ENCODE measurements at regions not wholly inside any gene's neighbourhood (a gene's known extent, or its start where the extent isn't known, plus 50 kb on each side); places are given as distances from the start of the nearest gene placed in this dataset.

DNA sequence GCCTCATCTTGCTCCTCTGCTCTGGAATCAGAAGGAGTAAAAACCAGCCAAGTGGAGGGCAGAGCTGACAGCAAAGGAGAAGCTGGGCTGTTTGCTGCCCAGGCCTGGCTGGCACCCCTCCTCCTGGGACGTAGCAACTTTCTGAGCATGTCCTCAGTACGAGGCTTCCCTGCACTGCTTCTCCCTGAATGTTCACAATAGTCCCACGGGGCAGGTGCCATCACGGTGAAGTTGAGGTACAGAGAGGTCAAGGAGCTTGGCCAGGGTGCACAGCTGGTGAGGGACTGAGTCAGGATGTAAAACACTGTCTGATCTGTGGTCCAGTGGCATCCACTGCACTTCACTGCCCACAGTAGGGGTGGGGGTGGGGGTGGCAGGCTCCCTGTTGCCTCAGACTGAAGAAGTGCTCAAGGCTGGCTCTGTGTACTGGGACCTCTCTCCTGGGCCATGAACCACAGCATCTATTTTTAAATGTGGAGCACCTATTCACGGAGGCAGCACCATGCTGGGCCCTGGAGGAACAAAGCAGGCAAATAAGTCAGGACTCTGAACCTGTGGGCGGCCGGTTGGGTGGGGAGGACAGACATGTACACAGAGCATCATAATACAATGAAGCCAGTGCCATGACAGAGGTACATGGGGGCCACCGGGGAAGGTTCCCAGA, 369.5 kb downstream of the SEC14L1 start:
- H3K4me1 ChIP-seq (ENCODE audit: control insufficient read depth, insufficient read depth, low read length), result peaks cover 6% of the 10 kb centered on the region; the same call in 1 of the 2 replicates
- no peak overlapping the region for H3K9ac ChIP-seq (ENCODE audit: low read length)
- H3K36me3 ChIP-seq (ENCODE audit: control insufficient read depth, insufficient read depth, low read length), result peaks cover 6% of the 10 kb centered on the region; the same call in 1 of the 2 replicates
- no peak overlapping the region for H3K4me3 ChIP-seq (ENCODE audit: low read depth, low read length)
- no peaks in the 10 kb centered on the region for H3K27me3 ChIP-seq (ENCODE audit: control insufficient read depth, insufficient read depth, low read length)
- peaks cover 20% of the 10 kb centered on the region for H3K9me3 ChIP-seq (ENCODE audit: control insufficient read depth, insufficient read depth, low read depth, low read length)
- H3K27ac ChIP-seq (ENCODE audit: low read depth, low read length), result no peak overlapping the region

GRCh38 chr17:77511514-77512061, 370.8 kb downstream of the SEC14L1 start:
- no peaks in the 10 kb centered on the region for H3K27me3 ChIP-seq (ENCODE audit: control insufficient read depth, insufficient read depth, low read length)
- H3K9ac ChIP-seq (ENCODE audit: low read length), result no peak overlapping the region
- no peak overlapping the region for H3K27ac ChIP-seq (ENCODE audit: low read depth, low read length)
- peaks cover 22% of the 10 kb centered on the region for H3K9me3 ChIP-seq (ENCODE audit: control insufficient read depth, insufficient read depth, low read depth, low read length)
- peaks cover 6% of the 10 kb centered on the region; the same call in 1 of the 2 replicates for H3K36me3 ChIP-seq (ENCODE audit: control insufficient read depth, insufficient read depth, low read length)
- no peak overlapping the region for H3K4me3 ChIP-seq (ENCODE audit: low read depth, low read length)
- peaks cover 6% of the 10 kb centered on the region; the same call in 1 of the 2 replicates for H3K4me1 ChIP-seq (ENCODE audit: control insufficient read depth, insufficient read depth, low read length)

DNA sequence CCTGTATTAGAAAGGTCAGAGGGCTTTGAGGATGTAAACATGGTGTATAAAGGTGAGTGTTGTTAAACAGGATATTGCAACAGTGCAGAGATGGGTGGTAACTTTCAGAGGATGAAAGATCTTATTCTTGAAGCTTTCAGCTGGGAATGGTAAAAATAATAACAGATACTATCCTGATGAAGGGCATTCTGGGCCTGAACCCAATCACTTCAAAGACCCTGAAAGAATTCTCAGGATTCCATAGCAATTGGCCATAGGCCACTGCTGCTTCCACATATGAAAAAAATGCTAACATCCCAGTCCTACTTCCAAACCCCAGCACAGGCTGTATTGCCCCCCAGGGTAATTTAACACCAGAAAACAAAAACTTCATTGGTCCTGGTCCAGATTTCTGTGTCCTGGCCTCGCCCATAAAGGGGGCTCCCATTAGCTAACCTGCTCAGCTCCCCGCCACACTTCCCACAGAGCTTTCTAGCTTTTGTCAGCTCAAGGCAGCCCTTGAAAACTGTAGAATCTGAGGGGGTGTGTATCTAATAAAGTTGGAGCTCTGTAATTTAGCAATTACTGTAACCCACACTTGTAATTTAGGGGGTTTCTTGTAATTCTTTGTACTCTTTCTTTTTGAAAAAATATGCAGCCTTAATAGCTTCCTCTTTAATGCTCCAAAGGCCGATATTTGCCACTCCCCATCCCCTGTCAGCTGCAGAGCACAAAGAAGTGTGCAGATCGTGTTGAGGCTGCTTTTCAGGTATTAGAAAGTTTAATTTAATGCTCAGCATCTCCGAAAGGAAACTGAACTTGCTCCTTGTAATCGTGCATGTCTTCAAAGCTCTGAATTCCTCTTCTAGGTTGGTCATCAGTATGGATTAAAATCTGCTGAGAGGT, 371.5 kb downstream of the SEC14L1 start:
- H3K4me1 ChIP-seq (ENCODE audit: control insufficient read depth, insufficient read depth, low read length), result peaks cover 6% of the 10 kb centered on the region; the same call in 1 of the 2 replicates
- no peaks in the 10 kb centered on the region for H3K27me3 ChIP-seq (ENCODE audit: control insufficient read depth, insufficient read depth, low read length)
- no peak overlapping the region for H3K9ac ChIP-seq (ENCODE audit: low read length)
- peaks cover 6% of the 10 kb centered on the region; the same call in 1 of the 2 replicates for H3K36me3 ChIP-seq (ENCODE audit: control insufficient read depth, insufficient read depth, low read length)
- no peak overlapping the region for H3K4me3 ChIP-seq (ENCODE audit: low read depth, low read length)
- no peak overlapping the region for H3K27ac ChIP-seq (ENCODE audit: low read depth, low read length)
- H3K9me3 ChIP-seq (ENCODE audit: control insufficient read depth, insufficient read depth, low read depth, low read length), result peaks cover 28% of the 10 kb centered on the region

GRCh38 chr17:77513045-77513444, 372.3 kb downstream of the SEC14L1 start:
- H3K27ac ChIP-seq (ENCODE audit: low read depth, low read length), result no peak overlapping the region
- no peaks in the 10 kb centered on the region for H3K27me3 ChIP-seq (ENCODE audit: control insufficient read depth, insufficient read depth, low read length)
- H3K9me3 ChIP-seq (ENCODE audit: control insufficient read depth, insufficient read depth, low read depth, low read length), result peaks cover 28% of the 10 kb centered on the region
- H3K4me3 ChIP-seq (ENCODE audit: low read depth, low read length), result no peak overlapping the region
- peaks cover 6% of the 10 kb centered on the region; the same call in 1 of the 2 replicates for H3K36me3 ChIP-seq (ENCODE audit: control insufficient read depth, insufficient read depth, low read length)
- no peak overlapping the region for H3K9ac ChIP-seq (ENCODE audit: low read length)
- H3K4me1 ChIP-seq (ENCODE audit: control insufficient read depth, insufficient read depth, low read length), result peaks cover 4% of the 10 kb centered on the region; the same call in 1 of the 2 replicates

DNA sequence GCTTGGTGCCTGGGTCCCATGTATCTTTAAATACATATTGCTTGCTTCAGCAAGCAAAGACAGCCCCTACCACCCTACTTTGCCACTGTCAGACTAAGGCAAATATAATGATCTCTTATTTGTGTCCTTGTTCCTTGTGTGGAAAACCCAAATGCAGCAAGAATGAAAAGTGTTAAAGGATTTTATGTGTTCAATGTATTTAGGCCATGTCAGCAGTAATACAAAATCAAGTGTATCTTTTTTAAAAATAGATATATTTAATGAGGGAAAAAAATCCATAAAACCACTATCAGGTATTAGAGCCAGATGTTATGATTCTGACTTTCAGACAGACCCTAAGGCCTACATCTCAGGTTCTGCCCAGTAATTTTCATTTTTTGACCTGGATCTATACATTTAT, 374.5 kb downstream of the SEC14L1 start:
- Histone ChIP-seq H3K4me1 (ENCODE audit: control insufficient read depth, insufficient read depth, low read length) (no peaks in the 10 kb centered on the region), H3K9me3 (ENCODE audit: control insufficient read depth, insufficient read depth, low read depth, low read length) (peaks cover 18% of the 10 kb centered on the region), H3K4me3 (ENCODE audit: low read depth, low read length) (no peak overlapping the region), H3K36me3 (ENCODE audit: control insufficient read depth, insufficient read depth, low read length) (no peaks in the 10 kb centered on the region), H3K9ac (ENCODE audit: low read length) (no peak overlapping the region), H3K27ac (ENCODE audit: low read depth, low read length) (no peak overlapping the region), H3K27me3 (ENCODE audit: control insufficient read depth, insufficient read depth, low read length) (no peaks in the 10 kb centered on the region)

DNA sequence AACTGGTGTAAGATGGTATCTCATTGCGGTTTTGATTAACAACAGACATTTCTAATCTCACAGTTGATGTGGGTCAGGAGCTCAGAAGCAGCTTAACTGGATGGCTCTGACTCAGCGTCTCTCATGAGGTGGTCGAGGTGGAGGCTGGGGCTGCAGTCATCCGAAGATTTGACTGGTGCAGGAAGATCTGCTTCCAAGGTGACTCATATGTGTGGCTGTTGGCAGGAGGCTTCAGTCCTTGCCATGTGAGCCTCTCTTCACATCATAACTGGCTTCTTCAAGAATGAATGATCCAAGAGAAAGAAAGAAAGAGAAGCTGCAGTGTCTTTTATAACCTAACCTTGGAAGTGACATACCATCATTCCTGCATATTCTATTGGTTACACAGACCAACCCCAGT, 376.1 kb downstream of the SEC14L1 start:
- no peaks in the 10 kb centered on the region for H3K27me3 ChIP-seq (ENCODE audit: control insufficient read depth, insufficient read depth, low read length)
- no peak overlapping the region for H3K4me3 ChIP-seq (ENCODE audit: low read depth, low read length)
- H3K36me3 ChIP-seq (ENCODE audit: control insufficient read depth, insufficient read depth, low read length), result no peaks in the 10 kb centered on the region
- H3K27ac ChIP-seq (ENCODE audit: low read depth, low read length), result no peak overlapping the region
- H3K4me1 ChIP-seq (ENCODE audit: control insufficient read depth, insufficient read depth, low read length), result no peaks in the 10 kb centered on the region
- no peak overlapping the region for H3K9ac ChIP-seq (ENCODE audit: low read length)
- peaks cover 10% of the 10 kb centered on the region for H3K9me3 ChIP-seq (ENCODE audit: control insufficient read depth, insufficient read depth, low read depth, low read length)

DNA sequence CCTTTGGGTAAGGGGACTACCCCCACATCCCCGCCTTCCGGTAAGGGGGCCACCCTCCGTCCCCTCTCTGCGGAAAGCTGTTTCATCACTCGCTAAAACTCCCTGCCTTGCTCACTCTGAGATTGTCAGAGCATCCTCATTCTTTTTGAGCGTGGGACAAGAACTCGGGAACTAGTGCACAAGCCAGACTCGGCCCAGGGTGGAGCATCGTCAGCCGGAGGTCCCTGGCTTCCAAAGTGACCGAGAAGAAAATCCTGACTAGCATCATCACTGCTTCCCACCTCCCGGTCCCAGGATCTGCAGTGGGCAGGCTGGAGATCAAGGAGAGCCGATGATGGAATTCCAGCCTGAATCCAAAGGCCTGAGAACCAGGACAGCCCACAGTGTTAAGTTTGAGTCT, 380.3 kb downstream of the SEC14L1 start:
- Histone ChIP-seq H3K27me3 (ENCODE audit: control insufficient read depth, insufficient read depth, low read length) (no peaks in the 10 kb centered on the region), H3K4me3 (ENCODE audit: low read depth, low read length) (no peak overlapping the region), H3K27ac (ENCODE audit: low read depth, low read length) (no peak overlapping the region), H3K4me1 (ENCODE audit: control insufficient read depth, insufficient read depth, low read length) (no peaks in the 10 kb centered on the region), H3K9me3 (ENCODE audit: control insufficient read depth, insufficient read depth, low read depth, low read length) (peaks cover 17% of the 10 kb centered on the region), H3K9ac (ENCODE audit: low read length) (no peak overlapping the region), H3K36me3 (ENCODE audit: control insufficient read depth, insufficient read depth, low read length) (no peaks in the 10 kb centered on the region)

DNA sequence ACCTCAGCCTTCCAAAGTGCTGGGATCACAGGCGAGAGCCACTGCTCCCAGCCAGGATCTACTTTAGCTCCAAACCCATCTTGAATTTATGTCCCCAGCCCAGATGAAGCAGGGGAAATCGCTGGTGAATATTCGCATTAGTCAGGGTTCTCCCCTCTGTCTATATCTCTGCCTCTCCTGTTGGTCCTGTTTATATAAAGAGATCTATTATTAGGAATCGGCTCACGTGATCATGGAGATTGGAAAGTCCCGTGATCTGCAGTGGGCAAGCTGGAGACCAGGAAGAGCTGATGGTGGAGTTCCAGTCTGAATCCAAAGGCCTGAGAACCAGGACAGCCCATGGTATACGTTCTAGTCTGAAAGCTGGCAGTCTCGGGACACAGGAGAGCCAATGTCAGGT, 382.8 kb downstream of the SEC14L1 start:
- Histone ChIP-seq H3K27ac (ENCODE audit: low read depth, low read length) (no peak overlapping the region), H3K9ac (ENCODE audit: low read length) (no peak overlapping the region), H3K9me3 (ENCODE audit: control insufficient read depth, insufficient read depth, low read depth, low read length) (peaks cover 17% of the 10 kb centered on the region), H3K36me3 (ENCODE audit: control insufficient read depth, insufficient read depth, low read length) (no peaks in the 10 kb centered on the region), H3K27me3 (ENCODE audit: control insufficient read depth, insufficient read depth, low read length) (peaks cover 16% of the 10 kb centered on the region), H3K4me1 (ENCODE audit: control insufficient read depth, insufficient read depth, low read length) (no peaks in the 10 kb centered on the region), H3K4me3 (ENCODE audit: low read depth, low read length) (no peak overlapping the region)

GRCh38 chr17:77526259-77526711, 385.5 kb downstream of the SEC14L1 start:
- H3K36me3 ChIP-seq (ENCODE audit: control insufficient read depth, insufficient read depth, low read length), result no peaks in the 10 kb centered on the region
- H3K9ac ChIP-seq (ENCODE audit: low read length), result no peak overlapping the region
- H3K4me1 ChIP-seq (ENCODE audit: control insufficient read depth, insufficient read depth, low read length), result 0 out of 2 replicates have a peak, but pooled peaks cover 5% of the 10 kb centered on the region
- H3K27ac ChIP-seq (ENCODE audit: low read depth, low read length), result no peak overlapping the region
- peaks cover 17% of the 10 kb centered on the region for H3K9me3 ChIP-seq (ENCODE audit: control insufficient read depth, insufficient read depth, low read depth, low read length)
- H3K27me3 ChIP-seq (ENCODE audit: control insufficient read depth, insufficient read depth, low read length), result peaks cover 33% of the 10 kb centered on the region
- no peak overlapping the region for H3K4me3 ChIP-seq (ENCODE audit: low read depth, low read length)

DNA sequence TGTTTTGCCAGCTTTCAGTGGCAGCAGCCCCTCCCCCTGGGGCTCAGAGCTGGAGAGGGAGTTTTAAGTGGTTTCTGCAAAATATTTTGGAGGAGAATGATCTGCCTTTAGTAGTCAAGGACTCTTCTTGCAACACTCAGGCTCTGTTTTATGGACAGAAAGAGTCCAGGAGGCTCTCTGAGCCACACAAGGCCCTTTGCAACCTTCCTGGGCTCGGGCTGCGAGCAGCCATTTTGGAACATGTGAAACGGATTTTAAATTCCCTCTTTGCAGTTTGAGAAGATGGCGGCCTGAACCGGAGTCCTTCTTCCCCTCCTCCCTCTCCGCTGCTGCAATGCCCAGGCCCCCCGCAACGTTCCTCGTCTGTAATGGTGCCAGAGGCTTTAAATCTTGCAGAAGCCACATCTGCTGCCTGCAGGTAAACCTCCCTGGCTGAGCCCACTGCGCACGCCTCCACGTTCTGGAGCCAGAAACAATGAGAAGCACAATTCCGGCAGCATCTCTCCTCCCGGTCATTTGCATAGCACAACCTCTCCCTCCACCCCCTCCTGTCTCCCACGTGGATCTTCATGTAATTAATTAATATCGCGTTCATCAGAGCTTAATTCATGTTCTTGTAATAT, 386.1 kb downstream of the SEC14L1 start:
- no peak overlapping the region for H3K27ac ChIP-seq (ENCODE audit: low read depth, low read length)
- 0 out of 2 replicates have a peak, but pooled peaks cover 5% of the 10 kb centered on the region for H3K4me1 ChIP-seq (ENCODE audit: control insufficient read depth, insufficient read depth, low read length)
- peaks cover 17% of the 10 kb centered on the region for H3K9me3 ChIP-seq (ENCODE audit: control insufficient read depth, insufficient read depth, low read depth, low read length)
- H3K9ac ChIP-seq (ENCODE audit: low read length), result no peak overlapping the region
- no peak overlapping the region for H3K4me3 ChIP-seq (ENCODE audit: low read depth, low read length)
- no peaks in the 10 kb centered on the region for H3K36me3 ChIP-seq (ENCODE audit: control insufficient read depth, insufficient read depth, low read length)
- peaks cover 36% of the 10 kb centered on the region for H3K27me3 ChIP-seq (ENCODE audit: control insufficient read depth, insufficient read depth, low read length)
